Epithelial cell of proximal tubule (primary cell): ENCODE measurements at regions not wholly inside any gene's neighbourhood (a gene's known extent, or its start where the extent isn't known, plus 50 kb on each side); places are given as distances from the start of the nearest gene placed in this dataset.

Experiments used
- DNase-seq: peaks from one replicate; pipeline ENCODE4 v3.0.0-alpha.2; 2011; ENCODE audit warnings: low read depth
- H3K4me3 ChIP-seq: 2 replicates; pipeline ENCODE4 v1.5.1; 2011; ENCODE audit warnings: low read depth, mild to moderate bottlenecking, low read length
- TF ChIP-seq, protein P1 (sequence below): conservative IDR thresholded peaks from 2 replicates; pipeline ENCODE4 v1.5.1; 2012; ENCODE audit warnings: low read depth, mild to moderate bottlenecking, low read length

DNA sequence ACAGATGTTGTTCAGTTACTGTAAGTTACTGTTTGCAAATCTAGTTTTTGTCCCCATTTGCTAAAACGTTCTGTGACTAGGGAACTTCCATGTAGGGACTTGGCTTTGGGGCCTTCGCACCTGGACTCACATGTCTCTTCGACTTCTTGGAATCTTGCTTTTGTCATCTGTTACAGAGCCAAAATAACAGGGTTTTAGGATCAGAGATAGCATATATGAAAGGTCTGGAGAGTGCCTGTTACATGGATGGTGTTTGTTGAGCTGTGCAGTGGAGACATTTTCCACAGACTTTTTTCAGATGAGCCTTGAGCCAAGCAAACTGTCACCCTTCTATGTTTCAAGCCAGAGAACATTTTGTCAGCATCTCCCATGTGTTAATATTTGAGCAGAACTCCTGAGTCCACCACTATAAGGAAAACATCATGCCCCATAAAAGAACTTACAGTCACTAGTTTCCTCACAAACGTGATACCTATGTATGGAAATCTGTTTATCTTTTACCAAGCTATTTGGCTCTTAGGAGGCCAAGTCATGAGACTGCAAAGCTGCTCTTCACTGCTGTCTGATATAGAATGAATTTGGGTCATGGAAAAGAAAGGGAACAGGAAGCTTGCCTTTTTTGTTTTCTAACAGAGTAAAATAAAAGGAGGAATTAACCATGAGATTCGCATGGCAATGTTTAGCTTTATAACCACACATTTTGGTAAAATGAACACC is 818.6 kb upstream of the IGFBP3 start:
- DNase-seq = no peak
- TF ChIP-seq, protein P1, sequence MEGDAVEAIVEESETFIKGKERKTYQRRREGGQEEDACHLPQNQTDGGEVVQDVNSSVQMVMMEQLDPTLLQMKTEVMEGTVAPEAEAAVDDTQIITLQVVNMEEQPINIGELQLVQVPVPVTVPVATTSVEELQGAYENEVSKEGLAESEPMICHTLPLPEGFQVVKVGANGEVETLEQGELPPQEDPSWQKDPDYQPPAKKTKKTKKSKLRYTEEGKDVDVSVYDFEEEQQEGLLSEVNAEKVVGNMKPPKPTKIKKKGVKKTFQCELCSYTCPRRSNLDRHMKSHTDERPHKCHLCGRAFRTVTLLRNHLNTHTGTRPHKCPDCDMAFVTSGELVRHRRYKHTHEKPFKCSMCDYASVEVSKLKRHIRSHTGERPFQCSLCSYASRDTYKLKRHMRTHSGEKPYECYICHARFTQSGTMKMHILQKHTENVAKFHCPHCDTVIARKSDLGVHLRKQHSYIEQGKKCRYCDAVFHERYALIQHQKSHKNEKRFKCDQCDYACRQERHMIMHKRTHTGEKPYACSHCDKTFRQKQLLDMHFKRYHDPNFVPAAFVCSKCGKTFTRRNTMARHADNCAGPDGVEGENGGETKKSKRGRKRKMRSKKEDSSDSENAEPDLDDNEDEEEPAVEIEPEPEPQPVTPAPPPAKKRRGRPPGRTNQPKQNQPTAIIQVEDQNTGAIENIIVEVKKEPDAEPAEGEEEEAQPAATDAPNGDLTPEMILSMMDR = no peak
- H3K4me3 ChIP-seq = no peak overlapping the region

DNA sequence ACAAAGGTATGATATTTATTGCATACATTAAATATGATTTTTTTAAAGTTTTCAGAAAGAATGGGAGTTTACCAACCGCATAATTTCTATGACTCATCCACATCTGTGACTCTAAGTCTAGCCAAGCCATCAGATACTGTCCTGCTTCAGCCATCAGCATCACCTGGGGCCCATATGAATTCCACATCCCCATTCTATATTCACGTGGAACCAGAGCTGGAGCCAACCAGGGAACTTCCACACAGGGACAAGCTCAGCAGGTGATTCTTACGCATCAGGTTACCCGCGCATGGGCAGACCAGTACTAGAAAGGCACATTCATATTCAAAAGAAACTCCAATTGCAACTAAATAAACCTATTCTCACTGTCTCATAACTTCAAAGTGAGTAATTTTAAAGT is 817.7 kb upstream of the IGFBP3 start:
- DNase-seq = no peak
- H3K4me3 ChIP-seq = no peak overlapping the region
- TF ChIP-seq, protein P1 = no peak

DNA sequence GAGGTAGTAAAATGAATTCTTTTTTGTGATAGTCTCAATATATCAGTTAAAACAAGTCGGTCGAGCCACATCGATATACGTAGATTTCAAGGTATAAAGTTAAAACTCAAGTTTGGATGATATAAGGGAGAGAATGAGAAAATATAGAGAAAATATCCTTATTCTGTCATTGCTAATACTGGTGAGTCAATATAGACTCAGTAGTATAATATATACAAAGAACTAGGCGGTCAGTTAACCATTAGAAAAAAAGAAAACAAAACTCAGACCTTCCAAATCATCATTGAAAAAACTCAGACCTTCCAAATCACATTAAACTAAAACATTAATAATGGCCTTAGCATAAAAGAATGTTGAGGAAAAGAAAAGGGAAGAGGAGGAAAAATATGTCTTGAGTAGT is 817.1 kb upstream of the IGFBP3 start:
- TF ChIP-seq, protein P1 = no peak
- H3K4me3 ChIP-seq = no peak overlapping the region
- DNase-seq = no peak

DNA sequence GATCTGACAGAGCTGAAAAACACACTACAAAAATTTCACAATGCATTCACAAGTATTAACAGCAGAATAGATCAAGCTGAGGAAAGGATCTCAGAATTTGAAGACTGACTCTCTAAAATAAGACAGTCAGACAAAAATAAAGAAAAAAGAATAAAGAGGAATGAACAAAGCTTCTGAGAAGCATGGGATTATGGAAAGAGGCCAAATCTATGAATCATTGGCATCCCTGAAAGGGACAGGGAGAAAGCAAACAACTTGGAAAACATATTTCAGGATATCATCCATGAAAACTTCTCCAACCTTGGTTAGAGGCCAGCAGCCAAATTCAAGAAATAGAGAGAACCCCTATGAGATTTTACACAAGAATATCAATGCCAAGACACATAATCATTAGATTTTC is 804.8 kb upstream of the IGFBP3 start:
- TF ChIP-seq, protein P1 = no peak
- no peak overlapping the region for H3K4me3 ChIP-seq
- no peak for DNase-seq

DNA sequence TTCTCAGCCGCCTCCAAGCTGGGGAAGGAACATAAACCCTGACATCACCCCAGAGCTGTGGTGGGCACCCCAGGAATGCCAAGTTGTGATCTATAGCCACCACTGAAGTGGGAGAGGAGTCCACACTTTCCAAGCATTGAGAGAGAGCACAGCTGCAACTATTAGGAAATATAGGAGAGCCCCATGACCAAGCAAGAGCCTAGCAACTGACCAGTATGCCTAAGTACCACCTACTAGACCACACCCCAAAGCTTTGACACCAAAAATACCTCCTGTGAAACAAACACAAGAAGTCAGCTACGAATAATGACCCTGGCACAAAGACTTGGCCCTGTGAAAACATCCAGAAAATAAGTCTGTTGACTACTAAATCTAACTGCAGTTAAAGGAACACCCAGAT is 804.1 kb upstream of the IGFBP3 start:
- TF ChIP-seq, protein P1 = no peak
- no peak overlapping the region for H3K4me3 ChIP-seq
- DNase-seq = no peak

DNA sequence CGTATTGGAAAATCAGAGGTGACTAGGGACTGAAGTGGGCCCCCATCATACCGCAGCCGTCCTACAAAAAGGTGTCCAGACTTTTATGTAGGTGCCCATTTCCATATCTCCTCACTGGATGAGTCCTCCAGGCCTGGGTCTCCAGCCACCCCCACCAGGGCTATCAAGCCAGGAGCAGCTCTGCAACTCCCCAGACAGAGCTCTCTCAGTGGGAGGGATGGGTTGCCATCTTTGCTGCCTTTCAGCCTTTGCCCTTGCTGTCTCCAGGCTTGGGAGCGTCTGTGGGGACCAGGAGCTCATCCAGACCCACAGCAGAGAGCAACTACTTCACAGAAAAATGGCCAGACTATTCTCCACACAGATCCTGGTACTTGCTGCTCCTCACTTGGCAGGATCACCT is 802.7 kb upstream of the IGFBP3 start:
- no peak for DNase-seq
- no peak overlapping the region for H3K4me3 ChIP-seq
- TF ChIP-seq, protein P1 = no peak

DNA sequence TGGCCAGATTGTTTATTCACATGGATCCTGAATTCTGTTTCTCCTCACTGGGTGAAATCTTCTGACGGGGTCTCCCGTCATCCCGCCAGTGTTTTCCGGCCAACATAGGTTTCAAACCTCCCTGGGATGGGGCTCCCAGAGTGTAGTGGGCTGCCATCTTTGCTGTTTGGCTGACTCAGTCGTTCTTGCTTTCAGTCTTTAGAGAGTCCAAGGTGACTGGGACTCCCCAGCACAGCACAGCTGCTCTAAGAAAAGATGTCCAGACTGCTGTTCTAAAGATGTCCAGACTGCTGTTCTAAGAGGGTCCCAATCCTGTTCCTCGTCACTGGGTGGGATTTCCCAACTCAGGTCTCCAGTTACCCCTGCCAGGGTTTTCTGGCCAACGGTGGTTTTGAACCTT is 801.9 kb upstream of the IGFBP3 start:
- no peak for DNase-seq
- TF ChIP-seq, protein P1 = no peak
- no peak overlapping the region for H3K4me3 ChIP-seq
